IPS-18c (cell line): ENCODE measurements at regions not wholly inside any gene's neighbourhood (a gene's known extent, or its start where the extent isn't known, plus 50 kb on each side); places are given as distances from the start of the nearest gene placed in this dataset.

Experiments
- H3K4me3 ChIP-seq: 2 replicates; pipeline ENCODE4 v1.7.0; 2013; ENCODE audit warnings: low read depth, mild to moderate bottlenecking, low read length, moderate library complexity; ENCODE audit not compliant: insufficient read depth
- H3K9me3 ChIP-seq: one replicate; pipeline ENCODE4 v1.6.1; 2013; ENCODE audit warnings: mild to moderate bottlenecking, low read length, moderate library complexity; ENCODE audit not compliant: control insufficient read depth, insufficient read depth

- Histone ChIP-seq H3K4me3 (no peak overlapping the region), H3K9me3 (peaks cover 2% of the 10 kb centered on the region)
These were observed 269.6 kb upstream of the RPL38 start for GRCh38 chr17:73933871-73934270.

GRCh38 chr17:73934696-73935095, 268.8 kb upstream of the RPL38 start:
- no peak overlapping the region for H3K4me3 ChIP-seq
- H3K9me3 ChIP-seq: peaks cover 2% of the 10 kb centered on the region

GRCh38 chr17:73936908-73937627, 266.4 kb upstream of the RPL38 start:
- H3K4me3 ChIP-seq: no peak overlapping the region
- peaks cover 2% of the 10 kb centered on the region for H3K9me3 ChIP-seq

GRCh38 chr17:73938706-73939105, 264.8 kb upstream of the RPL38 start:
- no peak overlapping the region for H3K4me3 ChIP-seq
- H3K9me3 ChIP-seq: no peaks in the 10 kb centered on the region

GRCh38 chr17:73939806-73940205, 263.7 kb upstream of the RPL38 start:
- H3K4me3 ChIP-seq: no peak overlapping the region
- H3K9me3 ChIP-seq: no peaks in the 10 kb centered on the region

GRCh38 chr17:73940511-73940910, 263.0 kb upstream of the RPL38 start:
- Histone ChIP-seq H3K9me3 (no peaks in the 10 kb centered on the region), H3K4me3 (no peak overlapping the region)

GRCh38 chr17:73941919-73942530, 261.5 kb upstream of the RPL38 start:
- H3K9me3 ChIP-seq: no peaks in the 10 kb centered on the region
- no peak overlapping the region for H3K4me3 ChIP-seq

GRCh38 chr17:73942703-73943415, 260.6 kb upstream of the RPL38 start:
- H3K4me3 ChIP-seq: no peak overlapping the region
- no peaks in the 10 kb centered on the region for H3K9me3 ChIP-seq

- Histone ChIP-seq H3K9me3 (no peaks in the 10 kb centered on the region), H3K4me3 (no peak overlapping the region)
These were observed 259.9 kb upstream of the RPL38 start for GRCh38 chr17:73943416-73944110.

GRCh38 chr17:73944366-73944765, 259.1 kb upstream of the RPL38 start:
- no peaks in the 10 kb centered on the region for H3K9me3 ChIP-seq
- no peak overlapping the region for H3K4me3 ChIP-seq

GRCh38 chr17:73947281-73947965, 256.1 kb upstream of the RPL38 start:
- no peaks in the 10 kb centered on the region for H3K9me3 ChIP-seq

GRCh38 chr17:73947966-73948355, 255.5 kb upstream of the RPL38 start:
- Histone ChIP-seq H3K4me3 (no peak overlapping the region), H3K9me3 (no peaks in the 10 kb centered on the region)

More at GRCh38 chr17:73947281-73947965, 256.1 kb upstream of the RPL38 start:
- H3K4me3 ChIP-seq: no peak overlapping the region

- Histone ChIP-seq H3K9me3 (no peaks in the 10 kb centered on the region), H3K4me3 (no peak overlapping the region)
These were observed 253.4 kb upstream of the RPL38 start for GRCh38 chr17:73949903-73950592.

GRCh38 chr17:73950593-73950914, 252.9 kb upstream of the RPL38 start:
- Histone ChIP-seq H3K4me3 (no peak overlapping the region), H3K9me3 (no peaks in the 10 kb centered on the region)

GRCh38 chr17:73952082-73952479, 251.4 kb upstream of the RPL38 start:
- no peaks in the 10 kb centered on the region for H3K9me3 ChIP-seq

GRCh38 chr17:73952480-73953205, 250.8 kb upstream of the RPL38 start:
- Histone ChIP-seq H3K4me3 (peak overlapping the region; percentile 64), H3K9me3 (no peaks in the 10 kb centered on the region)

More at GRCh38 chr17:73952082-73952479, 251.4 kb upstream of the RPL38 start:
- peak overlapping the region; percentile 64 for H3K4me3 ChIP-seq
